ENCODE measurements at regions not wholly inside any gene's neighbourhood (a gene's known extent, or its start where the extent isn't known, plus 50 kb on each side); places are given as distances from the start of the nearest gene placed in this dataset.

GRCh38 chr3:69524816-69525215, 138.9 kb upstream of the FRMD4B start:
- Histone ChIP-seq H3K9me3 (ENCODE audit: low read depth, low read length) (no peaks in the 10 kb centered on the region), H3K27ac (no peak overlapping the region), H3K9ac (ENCODE audit: insufficient read length) (no peak overlapping the region), H3K36me3 (ENCODE audit: insufficient read depth, low read length) (no peaks in the 10 kb centered on the region), H3K4me3 (no peak overlapping the region)
- no peak for DNase-seq (ENCODE audit: low read depth, low spot score)
- TF ChIP-seq POLR2AphosphoS5 (IDR thresholded peaks at IDR 0.05; ENCODE audit: borderline replicate concordance, low read depth, low read length) (no peak), FOXP2 (optimal IDR thresholded peaks at IDR 0.05; ENCODE audit: control extremely low read depth, extremely low read length, insufficient read depth) (no peak), EZH2 (IDR thresholded peaks at IDR 0.05) (no peak)

- TF ChIP-seq POLR2AphosphoS5 (IDR thresholded peaks at IDR 0.05; ENCODE audit: borderline replicate concordance, low read depth, low read length) = no peak
- TF ChIP-seq EZH2 (IDR thresholded peaks at IDR 0.05) = no peak
- no peak for TF ChIP-seq FOXP2 (optimal IDR thresholded peaks at IDR 0.05; ENCODE audit: control extremely low read depth, extremely low read length, insufficient read depth)
- Histone ChIP-seq H3K36me3 (ENCODE audit: insufficient read depth, low read length) (no peaks in the 10 kb centered on the region), H3K27ac (no peak overlapping the region), H3K9ac (ENCODE audit: insufficient read length) (no peak overlapping the region), H3K9me3 (ENCODE audit: low read depth, low read length) (no peaks in the 10 kb centered on the region), H3K4me3 (no peak overlapping the region)
- no peak for DNase-seq (ENCODE audit: low read depth, low spot score)
These were observed 135.4 kb upstream of the FRMD4B start for GRCh38 chr3:69521286-69521685.

GRCh38 chr3:69511361-69511760, 125.5 kb upstream of the FRMD4B start:
- H3K9ac ChIP-seq (ENCODE audit: insufficient read length) = no peak overlapping the region
- H3K27ac ChIP-seq = no peak overlapping the region
- H3K4me3 ChIP-seq = no peak overlapping the region
- no peak for DNase-seq (ENCODE audit: low read depth, low spot score)
- TF ChIP-seq FOXP2 (optimal IDR thresholded peaks at IDR 0.05; ENCODE audit: control extremely low read depth, extremely low read length, insufficient read depth) = no peak
- TF ChIP-seq EZH2 (IDR thresholded peaks at IDR 0.05) = no peak
- TF ChIP-seq POLR2AphosphoS5 (IDR thresholded peaks at IDR 0.05; ENCODE audit: borderline replicate concordance, low read depth, low read length) = no peak
- H3K9me3 ChIP-seq (ENCODE audit: low read depth, low read length) = no peaks in the 10 kb centered on the region
- H3K36me3 ChIP-seq (ENCODE audit: insufficient read depth, low read length) = no peaks in the 10 kb centered on the region

GRCh38 chr3:69510481-69511030, 124.7 kb upstream of the FRMD4B start:
- no peak for DNase-seq (ENCODE audit: low read depth, low spot score)
- H3K36me3 ChIP-seq (ENCODE audit: insufficient read depth, low read length) = no peaks in the 10 kb centered on the region
- H3K4me3 ChIP-seq = no peak overlapping the region
- no peaks in the 10 kb centered on the region for H3K9me3 ChIP-seq (ENCODE audit: low read depth, low read length)
- TF ChIP-seq EZH2 (IDR thresholded peaks at IDR 0.05) = no peak
- TF ChIP-seq FOXP2 (optimal IDR thresholded peaks at IDR 0.05; ENCODE audit: control extremely low read depth, extremely low read length, insufficient read depth) = no peak
- no peak for TF ChIP-seq POLR2AphosphoS5 (IDR thresholded peaks at IDR 0.05; ENCODE audit: borderline replicate concordance, low read depth, low read length)
- H3K27ac ChIP-seq = no peak overlapping the region
- no peak overlapping the region for H3K9ac ChIP-seq (ENCODE audit: insufficient read length)

GRCh38 chr3:69509288-69509687, 123.4 kb upstream of the FRMD4B start:
- Histone ChIP-seq H3K36me3 (ENCODE audit: insufficient read depth, low read length) (no peaks in the 10 kb centered on the region), H3K27ac (no peak overlapping the region), H3K9me3 (ENCODE audit: low read depth, low read length) (no peaks in the 10 kb centered on the region), H3K9ac (ENCODE audit: insufficient read length) (no peak overlapping the region), H3K4me3 (no peak overlapping the region)
- TF ChIP-seq FOXP2 (optimal IDR thresholded peaks at IDR 0.05; ENCODE audit: control extremely low read depth, extremely low read length, insufficient read depth) (no peak), EZH2 (IDR thresholded peaks at IDR 0.05) (no peak), POLR2AphosphoS5 (IDR thresholded peaks at IDR 0.05; ENCODE audit: borderline replicate concordance, low read depth, low read length) (no peak)
- DNase-seq (ENCODE audit: low read depth, low spot score) = no peak

- Histone ChIP-seq H3K36me3 (ENCODE audit: insufficient read depth, low read length) (no peaks in the 10 kb centered on the region), H3K4me3 (no peak overlapping the region), H3K9me3 (ENCODE audit: low read depth, low read length) (no peaks in the 10 kb centered on the region), H3K9ac (ENCODE audit: insufficient read length) (no peak overlapping the region), H3K27ac (no peak overlapping the region)
- no peak for TF ChIP-seq FOXP2 (optimal IDR thresholded peaks at IDR 0.05; ENCODE audit: control extremely low read depth, extremely low read length, insufficient read depth)
- no peak for TF ChIP-seq EZH2 (IDR thresholded peaks at IDR 0.05)
- no peak for TF ChIP-seq POLR2AphosphoS5 (IDR thresholded peaks at IDR 0.05; ENCODE audit: borderline replicate concordance, low read depth, low read length)
- DNase-seq (ENCODE audit: low read depth, low spot score) = no peak
These were observed 120.0 kb upstream of the FRMD4B start for GRCh38 chr3:69505770-69506407.

- no peak for TF ChIP-seq EZH2 (IDR thresholded peaks at IDR 0.05)
- no peak for TF ChIP-seq POLR2AphosphoS5 (IDR thresholded peaks at IDR 0.05; ENCODE audit: borderline replicate concordance, low read depth, low read length)
- no peak for TF ChIP-seq FOXP2 (optimal IDR thresholded peaks at IDR 0.05; ENCODE audit: control extremely low read depth, extremely low read length, insufficient read depth)
- Histone ChIP-seq H3K4me3 (no peak overlapping the region), H3K36me3 (ENCODE audit: insufficient read depth, low read length) (no peaks in the 10 kb centered on the region), H3K9me3 (ENCODE audit: low read depth, low read length) (no peaks in the 10 kb centered on the region), H3K9ac (ENCODE audit: insufficient read length) (no peak overlapping the region), H3K27ac (no peak overlapping the region)
- DNase-seq (ENCODE audit: low read depth, low spot score) = no peak
These were observed 118.3 kb upstream of the FRMD4B start for GRCh38 chr3:69504232-69504631.

GRCh38 chr3:69500604-69501003, 114.7 kb upstream of the FRMD4B start:
- Histone ChIP-seq H3K9ac (ENCODE audit: insufficient read length) (no peak overlapping the region), H3K27ac (no peak overlapping the region), H3K9me3 (ENCODE audit: low read depth, low read length) (no peaks in the 10 kb centered on the region), H3K36me3 (ENCODE audit: insufficient read depth, low read length) (no peaks in the 10 kb centered on the region), H3K4me3 (no peak overlapping the region)
- no peak for DNase-seq (ENCODE audit: low read depth, low spot score)
- TF ChIP-seq FOXP2 (optimal IDR thresholded peaks at IDR 0.05; ENCODE audit: control extremely low read depth, extremely low read length, insufficient read depth) = no peak

All from SK-N-MC (cell line).